ENCODE measurements at regions not wholly inside any gene's neighbourhood (a gene's known extent, or its start where the extent isn't known, plus 50 kb on each side); places are given as distances from the start of the nearest gene placed in this dataset.

DNA sequence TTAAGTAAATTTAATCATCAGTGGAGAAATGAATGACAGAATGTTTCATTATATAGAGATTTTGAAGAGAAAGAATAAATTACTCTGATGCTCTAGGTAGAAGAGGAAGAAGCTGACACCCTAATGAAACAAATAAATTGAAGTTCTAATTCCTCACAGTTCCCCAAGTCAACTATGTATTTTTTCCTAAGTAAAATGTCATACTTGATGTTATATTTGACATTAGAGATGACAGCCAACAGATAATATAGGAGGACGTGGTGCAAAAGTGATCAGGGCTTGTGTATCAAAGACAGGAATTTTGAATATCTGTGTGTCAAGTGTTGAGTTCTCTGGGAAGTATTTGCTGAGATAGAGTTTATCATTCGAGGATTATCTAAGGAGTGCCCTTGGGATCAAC is 81.2 kb upstream of the CADPS start:
- ATAC-seq: no peak

DNA sequence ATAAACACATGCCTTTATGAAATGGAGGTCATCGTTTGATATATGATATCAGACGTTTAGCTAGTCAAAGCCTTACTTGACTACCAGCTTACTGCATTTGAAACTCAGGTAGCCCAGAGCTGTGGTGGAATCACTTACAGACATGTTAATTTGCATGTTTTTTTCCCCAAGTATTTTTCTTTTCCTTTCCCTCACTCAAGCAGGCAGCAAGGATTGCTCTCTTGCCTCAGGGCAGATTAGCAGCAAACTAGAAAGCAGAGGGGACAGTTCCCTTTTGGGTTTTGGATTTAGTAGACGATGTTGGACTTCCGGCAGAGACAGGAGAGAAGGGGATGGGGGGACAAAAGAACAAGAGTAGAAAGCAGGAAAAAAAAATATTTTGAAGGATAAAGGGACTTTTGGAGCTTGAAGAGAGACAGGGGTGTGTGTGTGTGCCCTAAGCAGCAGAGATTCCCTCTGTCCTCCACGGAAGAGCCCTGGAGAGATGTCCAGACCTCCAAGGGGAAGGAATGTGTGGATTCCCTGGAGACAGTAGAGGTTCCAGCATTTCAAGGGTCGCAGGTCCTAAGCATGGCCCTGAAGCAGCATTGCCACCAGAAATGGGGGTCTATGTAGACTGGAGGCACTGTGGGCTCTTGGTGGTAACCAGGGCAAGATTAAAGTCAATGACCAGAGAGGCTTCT is 86.8 kb upstream of the CADPS start:
- no peak for ATAC-seq
- TF ChIP-seq ARNTL (CRISPR knock-in tag; IDR thresholded peaks at IDR 0.05; ENCODE audit: borderline replicate concordance, low read depth) (no peak), ESRRG (CRISPR knock-in tag; IDR thresholded peaks at IDR 0.05) (no peak), RARB (CRISPR knock-in tag; IDR thresholded peaks at IDR 0.05) (no peak), SNAI2 (CRISPR knock-in tag; IDR thresholded peaks at IDR 0.05) (no peak)
- TF ChIP-seq, protein P1, sequence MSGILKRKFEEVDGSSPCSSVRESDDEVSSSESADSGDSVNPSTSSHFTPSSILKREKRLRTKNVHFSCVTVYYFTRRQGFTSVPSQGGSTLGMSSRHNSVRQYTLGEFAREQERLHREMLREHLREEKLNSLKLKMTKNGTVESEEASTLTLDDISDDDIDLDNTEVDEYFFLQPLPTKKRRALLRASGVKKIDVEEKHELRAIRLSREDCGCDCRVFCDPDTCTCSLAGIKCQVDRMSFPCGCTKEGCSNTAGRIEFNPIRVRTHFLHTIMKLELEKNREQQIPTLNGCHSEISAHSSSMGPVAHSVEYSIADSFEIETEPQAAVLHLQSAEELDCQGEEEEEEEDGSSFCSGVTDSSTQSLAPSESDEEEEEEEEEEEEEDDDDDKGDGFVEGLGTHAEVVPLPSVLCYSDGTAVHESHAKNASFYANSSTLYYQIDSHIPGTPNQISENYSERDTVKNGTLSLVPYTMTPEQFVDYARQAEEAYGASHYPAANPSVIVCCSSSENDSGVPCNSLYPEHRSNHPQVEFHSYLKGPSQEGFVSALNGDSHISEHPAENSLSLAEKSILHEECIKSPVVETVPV (CRISPR knock-in tag; IDR thresholded peaks at IDR 0.05): no peak
- TF ChIP-seq, protein P2, sequence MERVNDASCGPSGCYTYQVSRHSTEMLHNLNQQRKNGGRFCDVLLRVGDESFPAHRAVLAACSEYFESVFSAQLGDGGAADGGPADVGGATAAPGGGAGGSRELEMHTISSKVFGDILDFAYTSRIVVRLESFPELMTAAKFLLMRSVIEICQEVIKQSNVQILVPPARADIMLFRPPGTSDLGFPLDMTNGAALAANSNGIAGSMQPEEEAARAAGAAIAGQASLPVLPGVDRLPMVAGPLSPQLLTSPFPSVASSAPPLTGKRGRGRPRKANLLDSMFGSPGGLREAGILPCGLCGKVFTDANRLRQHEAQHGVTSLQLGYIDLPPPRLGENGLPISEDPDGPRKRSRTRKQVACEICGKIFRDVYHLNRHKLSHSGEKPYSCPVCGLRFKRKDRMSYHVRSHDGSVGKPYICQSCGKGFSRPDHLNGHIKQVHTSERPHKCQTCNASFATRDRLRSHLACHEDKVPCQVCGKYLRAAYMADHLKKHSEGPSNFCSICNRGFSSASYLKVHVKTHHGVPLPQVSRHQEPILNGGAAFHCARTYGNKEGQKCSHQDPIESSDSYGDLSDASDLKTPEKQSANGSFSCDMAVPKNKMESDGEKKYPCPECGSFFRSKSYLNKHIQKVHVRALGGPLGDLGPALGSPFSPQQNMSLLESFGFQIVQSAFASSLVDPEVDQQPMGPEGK (CRISPR knock-in tag; IDR thresholded peaks at IDR 0.05; ENCODE audit: borderline replicate concordance): no peak

More for the DNA sequence above, 81.2 kb upstream of the CADPS start:
- TF ChIP-seq ZC3H10 (CRISPR knock-in tag; IDR thresholded peaks at IDR 0.05) (no peak), ZNF8 (CRISPR knock-in tag; IDR thresholded peaks at IDR 0.05) (no peak), ZNF70 (CRISPR knock-in tag; IDR thresholded peaks at IDR 0.05) (no peak), CSDC2 (CRISPR knock-in tag; IDR thresholded peaks at IDR 0.05) (no peak), ISL1 (CRISPR knock-in tag; IDR thresholded peaks at IDR 0.05) (no peak), ESRRG (CRISPR knock-in tag; IDR thresholded peaks at IDR 0.05) (no peak), SNAI2 (CRISPR knock-in tag; IDR thresholded peaks at IDR 0.05) (no peak), TCF4 (CRISPR knock-in tag; IDR thresholded peaks at IDR 0.05; ENCODE audit: borderline replicate concordance) (no peak), RARB (CRISPR knock-in tag; IDR thresholded peaks at IDR 0.05) (no peak), TOX (CRISPR knock-in tag; IDR thresholded peaks at IDR 0.05; ENCODE audit: borderline replicate concordance) (no peak), OSR1 (CRISPR knock-in tag; IDR thresholded peaks at IDR 0.05) (no peak), ARNTL (CRISPR knock-in tag; IDR thresholded peaks at IDR 0.05; ENCODE audit: borderline replicate concordance, low read depth) (no peak), BACH2 (CRISPR knock-in tag; IDR thresholded peaks at IDR 0.05; ENCODE audit: borderline replicate concordance) (no peak), ZNF565 (CRISPR knock-in tag; conservative IDR thresholded peaks at IDR 0.05; ENCODE audit: low read depth) (no peak), PPARA (CRISPR knock-in tag; IDR thresholded peaks at IDR 0.05; ENCODE audit: borderline replicate concordance) (no peak)
- TF ChIP-seq, protein P1 (CRISPR knock-in tag; IDR thresholded peaks at IDR 0.05): no peak
- TF ChIP-seq, protein P3, sequence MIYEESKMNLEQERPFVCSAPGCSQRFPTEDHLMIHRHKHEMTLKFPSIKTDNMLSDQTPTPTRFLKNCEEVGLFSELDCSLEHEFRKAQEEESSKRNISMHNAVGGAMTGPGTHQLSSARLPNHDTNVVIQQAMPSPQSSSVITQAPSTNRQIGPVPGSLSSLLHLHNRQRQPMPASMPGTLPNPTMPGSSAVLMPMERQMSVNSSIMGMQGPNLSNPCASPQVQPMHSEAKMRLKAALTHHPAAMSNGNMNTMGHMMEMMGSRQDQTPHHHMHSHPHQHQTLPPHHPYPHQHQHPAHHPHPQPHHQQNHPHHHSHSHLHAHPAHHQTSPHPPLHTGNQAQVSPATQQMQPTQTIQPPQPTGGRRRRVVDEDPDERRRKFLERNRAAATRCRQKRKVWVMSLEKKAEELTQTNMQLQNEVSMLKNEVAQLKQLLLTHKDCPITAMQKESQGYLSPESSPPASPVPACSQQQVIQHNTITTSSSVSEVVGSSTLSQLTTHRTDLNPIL (CRISPR knock-in tag; IDR thresholded peaks at IDR 0.05; ENCODE audit: low read depth): no peak
- TF ChIP-seq, protein P4, sequence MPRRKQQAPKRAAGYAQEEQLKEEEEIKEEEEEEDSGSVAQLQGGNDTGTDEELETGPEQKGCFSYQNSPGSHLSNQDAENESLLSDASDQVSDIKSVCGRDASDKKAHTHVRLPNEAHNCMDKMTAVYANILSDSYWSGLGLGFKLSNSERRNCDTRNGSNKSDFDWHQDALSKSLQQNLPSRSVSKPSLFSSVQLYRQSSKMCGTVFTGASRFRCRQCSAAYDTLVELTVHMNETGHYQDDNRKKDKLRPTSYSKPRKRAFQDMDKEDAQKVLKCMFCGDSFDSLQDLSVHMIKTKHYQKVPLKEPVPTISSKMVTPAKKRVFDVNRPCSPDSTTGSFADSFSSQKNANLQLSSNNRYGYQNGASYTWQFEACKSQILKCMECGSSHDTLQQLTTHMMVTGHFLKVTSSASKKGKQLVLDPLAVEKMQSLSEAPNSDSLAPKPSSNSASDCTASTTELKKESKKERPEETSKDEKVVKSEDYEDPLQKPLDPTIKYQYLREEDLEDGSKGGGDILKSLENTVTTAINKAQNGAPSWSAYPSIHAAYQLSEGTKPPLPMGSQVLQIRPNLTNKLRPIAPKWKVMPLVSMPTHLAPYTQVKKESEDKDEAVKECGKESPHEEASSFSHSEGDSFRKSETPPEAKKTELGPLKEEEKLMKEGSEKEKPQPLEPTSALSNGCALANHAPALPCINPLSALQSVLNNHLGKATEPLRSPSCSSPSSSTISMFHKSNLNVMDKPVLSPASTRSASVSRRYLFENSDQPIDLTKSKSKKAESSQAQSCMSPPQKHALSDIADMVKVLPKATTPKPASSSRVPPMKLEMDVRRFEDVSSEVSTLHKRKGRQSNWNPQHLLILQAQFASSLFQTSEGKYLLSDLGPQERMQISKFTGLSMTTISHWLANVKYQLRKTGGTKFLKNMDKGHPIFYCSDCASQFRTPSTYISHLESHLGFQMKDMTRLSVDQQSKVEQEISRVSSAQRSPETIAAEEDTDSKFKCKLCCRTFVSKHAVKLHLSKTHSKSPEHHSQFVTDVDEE (CRISPR knock-in tag; IDR thresholded peaks at IDR 0.05): no peak
- TF ChIP-seq, protein P5, sequence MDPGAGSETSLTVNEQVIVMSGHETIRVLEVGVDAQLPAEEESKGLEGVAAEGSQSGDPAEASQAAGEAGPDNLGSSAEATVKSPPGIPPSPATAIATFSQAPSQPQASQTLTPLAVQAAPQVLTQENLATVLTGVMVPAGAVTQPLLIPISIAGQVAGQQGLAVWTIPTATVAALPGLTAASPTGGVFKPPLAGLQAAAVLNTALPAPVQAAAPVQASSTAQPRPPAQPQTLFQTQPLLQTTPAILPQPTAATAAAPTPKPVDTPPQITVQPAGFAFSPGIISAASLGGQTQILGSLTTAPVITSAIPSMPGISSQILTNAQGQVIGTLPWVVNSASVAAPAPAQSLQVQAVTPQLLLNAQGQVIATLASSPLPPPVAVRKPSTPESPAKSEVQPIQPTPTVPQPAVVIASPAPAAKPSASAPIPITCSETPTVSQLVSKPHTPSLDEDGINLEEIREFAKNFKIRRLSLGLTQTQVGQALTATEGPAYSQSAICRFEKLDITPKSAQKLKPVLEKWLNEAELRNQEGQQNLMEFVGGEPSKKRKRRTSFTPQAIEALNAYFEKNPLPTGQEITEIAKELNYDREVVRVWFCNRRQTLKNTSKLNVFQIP (CRISPR knock-in tag; IDR thresholded peaks at IDR 0.05; ENCODE audit: borderline replicate concordance, low read depth): no peak
